Sigmoid colon (tissue), 6 donors: ENCODE measurements at regions not wholly inside any gene's neighbourhood (a gene's known extent, or its start where the extent isn't known, plus 50 kb on each side); places are given as distances from the start of the nearest gene placed in this dataset.

Source experiments
- DNase-seq: peaks from one replicate; pipeline ENCODE4 v3.0.0-alpha.2; 2019
- H3K27ac ChIP-seq, 4 donors: fragments of 200-600 bp; sonication (generic); one replicate each; pipeline ENCODE4 v1.5.1; 2016 to 2019; ENCODE audit warnings: mild to moderate bottlenecking in 1 of 4
- H3K27me3 ChIP-seq, 3 donors: fragments of 200-600 bp; sonication (generic); one replicate each; pipeline ENCODE4 v1.5.1; 2019; ENCODE audit warnings: mild to moderate bottlenecking in 1 of 3
- H3K36me3 ChIP-seq, 4 donors: fragments of 200-600 bp; sonication (generic); one replicate each; pipeline ENCODE4 v1.5.1; 2016 to 2019
- H3K4me1 ChIP-seq, 4 donors: fragments of 200-600 bp; sonication (generic); one replicate each; pipeline ENCODE4 v1.5.1; 2017 to 2019
- H3K4me3 ChIP-seq, 4 donors: fragments of 200-600 bp; sonication (generic); one replicate each; pipeline ENCODE4 v1.5.1; 2017 to 2019; ENCODE audit warnings: mild to moderate bottlenecking in 2 of 4, moderate library complexity in 1 of 4
- H3K9me3 ChIP-seq, 4 donors: fragments of 200-600 bp in 3 of 4; sonication (generic) in 3 of 4; one replicate each; pipeline versions ENCODE4 v1.5.1 to v1.6.1; 2013 to 2019
- EP300 ChIP-seq, 4 donors: sonication (generic); formaldehyde crosslinking; IDR thresholded peaks; one replicate each; pipeline ENCODE4 v1.6.1; 2017; ENCODE audit warnings: antibody characterized with exemption in 4 of 4
- POLR2A ChIP-seq, 2 donors: fragments of 450-650 bp; IDR thresholded peaks; one replicate each; pipeline ENCODE4 v1.6.1; 2016; ENCODE audit warnings: antibody characterized with exemption in 2 of 2, mild to moderate bottlenecking in 2 of 2, moderate library complexity in 2 of 2
- POLR2AphosphoS5 ChIP-seq, 4 donors: sonication (generic); formaldehyde crosslinking; IDR thresholded peaks; one replicate each; pipeline ENCODE4 v1.6.1; 2017; ENCODE audit warnings: antibody characterized with exemption in 4 of 4
- WGBS, 2 donors: extraction: QIAGEN DNeasy Blood & Tissue Kit; methylation state at CpG; one replicate each; pipeline ENCODE4 v1.1.7; 2013; 5-methylcytosine and 5-hydroxymethylcytosine counted together
- intact Hi-C: fragments of 100-400 bp; cut with DNase I; formaldehyde crosslinking; loops from one replicate; pipeline ENCODE4 v1.15.1; 2023
- TF ChIP-seq, protein P1 (sequence below), 4 experiments: fragments of 450-650 bp in 3 of 4; fragments of 200-600 bp in 1 of 4; IDR thresholded peaks; one replicate each; pipeline ENCODE4 v1.5.1; 2016 to 2019; ENCODE audit warnings: antibody characterized with exemption in 4 of 4, mild to moderate bottlenecking in 3 of 4, moderate library complexity in 2 of 4
- donor health status: healthy with polysubstance abuse.
- donor health status: healthy.

DNA sequence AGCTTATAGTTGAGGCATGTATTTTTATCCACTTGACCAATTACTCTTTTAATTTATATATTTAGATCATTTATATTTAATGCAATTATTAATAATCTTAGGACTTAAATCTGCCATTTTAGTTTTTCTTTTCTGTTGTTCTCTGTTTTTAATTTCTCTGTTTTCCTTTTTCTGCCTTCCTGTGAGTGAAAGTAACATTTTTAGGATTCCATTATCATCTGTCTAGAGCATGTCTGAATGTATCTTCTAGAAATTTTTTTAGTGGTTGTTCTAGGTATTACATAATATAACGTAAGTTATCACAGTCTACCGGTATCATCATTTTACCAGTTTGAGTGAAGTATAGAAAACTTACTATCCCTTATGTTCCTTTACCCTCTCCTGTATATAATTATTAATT is 197.3 kb downstream of the UNC5CL start:
- TF ChIP-seq POLR2AphosphoS5 (IDR thresholded peaks at IDR 0.05): no peak
- TF ChIP-seq EP300 (IDR thresholded peaks at IDR 0.05): no peak
- TF ChIP-seq POLR2A (IDR thresholded peaks at IDR 0.05): no peak
- TF ChIP-seq, protein P1, sequence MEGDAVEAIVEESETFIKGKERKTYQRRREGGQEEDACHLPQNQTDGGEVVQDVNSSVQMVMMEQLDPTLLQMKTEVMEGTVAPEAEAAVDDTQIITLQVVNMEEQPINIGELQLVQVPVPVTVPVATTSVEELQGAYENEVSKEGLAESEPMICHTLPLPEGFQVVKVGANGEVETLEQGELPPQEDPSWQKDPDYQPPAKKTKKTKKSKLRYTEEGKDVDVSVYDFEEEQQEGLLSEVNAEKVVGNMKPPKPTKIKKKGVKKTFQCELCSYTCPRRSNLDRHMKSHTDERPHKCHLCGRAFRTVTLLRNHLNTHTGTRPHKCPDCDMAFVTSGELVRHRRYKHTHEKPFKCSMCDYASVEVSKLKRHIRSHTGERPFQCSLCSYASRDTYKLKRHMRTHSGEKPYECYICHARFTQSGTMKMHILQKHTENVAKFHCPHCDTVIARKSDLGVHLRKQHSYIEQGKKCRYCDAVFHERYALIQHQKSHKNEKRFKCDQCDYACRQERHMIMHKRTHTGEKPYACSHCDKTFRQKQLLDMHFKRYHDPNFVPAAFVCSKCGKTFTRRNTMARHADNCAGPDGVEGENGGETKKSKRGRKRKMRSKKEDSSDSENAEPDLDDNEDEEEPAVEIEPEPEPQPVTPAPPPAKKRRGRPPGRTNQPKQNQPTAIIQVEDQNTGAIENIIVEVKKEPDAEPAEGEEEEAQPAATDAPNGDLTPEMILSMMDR (IDR thresholded peaks at IDR 0.05): no peak

DNA sequence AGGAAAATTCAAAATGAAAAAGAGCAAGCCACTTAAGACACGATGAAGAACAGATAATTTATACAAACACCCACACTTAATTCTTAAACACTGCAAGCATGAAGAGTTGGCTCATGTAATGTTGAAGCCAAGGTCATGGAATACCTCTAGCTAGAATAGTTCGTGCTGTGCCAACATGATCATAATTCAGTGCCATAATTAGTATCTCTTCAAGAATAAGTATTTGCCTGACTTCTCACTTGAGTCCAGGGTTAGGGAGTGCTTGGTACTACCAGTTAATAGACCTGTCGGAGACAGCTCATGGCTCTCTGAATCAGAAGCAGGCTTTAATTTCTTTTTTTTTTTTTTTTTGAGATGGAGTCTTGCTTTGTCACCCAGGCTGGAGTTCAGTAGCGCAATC is 206.3 kb downstream of the UNC5CL start:
- Histone ChIP-seq H3K27ac (no peak overlapping the region), H3K4me1 (no peaks in the 10 kb centered on the region), H3K36me3 (no peaks in the 10 kb centered on the region), H3K27me3 (no peaks in the 10 kb centered on the region), H3K9me3 (no peaks in the 10 kb centered on the region), H3K4me3 (no peak overlapping the region)
- 73 to 76% methylated on average over 4 of the region's 4 CpGs for WGBS, 2 donors
- TF ChIP-seq, protein P1 (IDR thresholded peaks at IDR 0.05): no peak
- no peak for TF ChIP-seq POLR2A (IDR thresholded peaks at IDR 0.05)
- TF ChIP-seq EP300 (IDR thresholded peaks at IDR 0.05): no peak
- no peak for TF ChIP-seq POLR2AphosphoS5 (IDR thresholded peaks at IDR 0.05)
- intact Hi-C loops: no loop called here
- DNase-seq: no peak

More for the DNA sequence above, 197.3 kb downstream of the UNC5CL start:
- H3K27me3 ChIP-seq: peaks cover 0 to 6% (median 0%) of the 10 kb centered on the region in 3 donors
- no peak overlapping the region for H3K4me3 ChIP-seq
- no peaks in the 10 kb centered on the region for H3K9me3 ChIP-seq
- H3K27ac ChIP-seq: no peak overlapping the region
- H3K36me3 ChIP-seq: no peaks in the 10 kb centered on the region
- intact Hi-C loops: no loop called here
- WGBS, 2 donors: 94 to 95% methylated on average over 2 of the region's 2 CpGs
- DNase-seq: no peak
- H3K4me1 ChIP-seq: no peaks in the 10 kb centered on the region

DNA sequence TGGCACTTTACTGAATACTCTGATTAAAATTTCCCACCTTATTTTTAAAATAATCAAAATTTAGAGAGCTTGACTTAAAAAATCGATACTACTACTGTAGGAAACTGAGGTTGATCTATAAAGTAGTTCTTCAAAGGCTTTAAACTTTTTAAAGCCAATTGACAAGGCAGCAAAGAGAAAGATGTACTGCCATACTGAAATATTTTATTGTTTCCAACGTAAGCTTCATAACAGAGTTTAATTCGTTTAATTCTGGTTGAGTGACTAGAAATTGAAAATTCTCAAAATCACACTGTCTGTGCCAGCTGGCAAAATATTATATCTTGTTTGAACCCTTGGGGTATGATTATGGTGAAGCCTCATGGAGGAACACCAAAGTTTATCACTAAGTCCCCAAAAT is 207.6 kb downstream of the UNC5CL start:
- H3K27ac ChIP-seq: no peak overlapping the region
- TF ChIP-seq, protein P1 (IDR thresholded peaks at IDR 0.05): no peak
- TF ChIP-seq POLR2AphosphoS5 (IDR thresholded peaks at IDR 0.05) (no peak), EP300 (IDR thresholded peaks at IDR 0.05) (no peak), POLR2A (IDR thresholded peaks at IDR 0.05) (no peak)
- H3K36me3 ChIP-seq: no peaks in the 10 kb centered on the region
- H3K9me3 ChIP-seq: no peaks in the 10 kb centered on the region
- no peak overlapping the region for H3K4me3 ChIP-seq
- no peaks in the 10 kb centered on the region for H3K4me1 ChIP-seq
- intact Hi-C loops: no loop called here
- 75 to 89% methylated on average over 3 of the region's 3 CpGs for WGBS, 2 donors
- no peak for DNase-seq
- no peaks in the 10 kb centered on the region for H3K27me3 ChIP-seq

DNA sequence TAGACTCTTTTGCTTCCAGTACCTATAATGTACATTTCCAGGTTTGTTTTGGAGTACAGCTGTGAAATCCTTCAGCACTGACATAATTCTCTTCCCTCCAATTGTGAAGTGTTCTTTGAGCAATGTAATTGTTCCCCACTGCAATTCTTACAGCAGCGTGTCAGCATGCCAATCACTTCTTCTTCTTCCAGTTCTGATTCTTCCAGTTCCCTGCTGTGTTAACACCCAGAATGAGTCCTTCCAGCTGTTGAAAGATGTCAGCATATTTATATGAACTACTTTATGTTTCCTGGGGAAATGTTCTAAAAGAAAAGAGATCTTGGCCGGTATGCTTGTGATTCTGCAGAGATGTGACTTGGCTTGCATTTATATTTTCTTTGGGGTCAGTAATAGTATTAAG is 213.9 kb downstream of the UNC5CL start:
- TF ChIP-seq POLR2AphosphoS5 (IDR thresholded peaks at IDR 0.05): no peak
- TF ChIP-seq EP300 (IDR thresholded peaks at IDR 0.05): no peak
- TF ChIP-seq, protein P1 (IDR thresholded peaks at IDR 0.05): no peak
- no peak for TF ChIP-seq POLR2A (IDR thresholded peaks at IDR 0.05)
- intact Hi-C loops: no loop called here
- no peak for DNase-seq
- no peak overlapping the region for H3K27ac ChIP-seq
- H3K27me3 ChIP-seq: no peaks in the 10 kb centered on the region
- H3K4me1 ChIP-seq: no peaks in the 10 kb centered on the region
- no peaks in the 10 kb centered on the region for H3K9me3 ChIP-seq
- WGBS, 2 donors: 68 to 73% methylated on average over 2 of the region's 2 CpGs
- no peaks in the 10 kb centered on the region for H3K36me3 ChIP-seq
- no peak overlapping the region for H3K4me3 ChIP-seq
